ENCODE measurements at regions not wholly inside any gene's neighbourhood (a gene's known extent, or its start where the extent isn't known, plus 50 kb on each side); places are given as distances from the start of the nearest gene placed in this dataset.

DNA sequence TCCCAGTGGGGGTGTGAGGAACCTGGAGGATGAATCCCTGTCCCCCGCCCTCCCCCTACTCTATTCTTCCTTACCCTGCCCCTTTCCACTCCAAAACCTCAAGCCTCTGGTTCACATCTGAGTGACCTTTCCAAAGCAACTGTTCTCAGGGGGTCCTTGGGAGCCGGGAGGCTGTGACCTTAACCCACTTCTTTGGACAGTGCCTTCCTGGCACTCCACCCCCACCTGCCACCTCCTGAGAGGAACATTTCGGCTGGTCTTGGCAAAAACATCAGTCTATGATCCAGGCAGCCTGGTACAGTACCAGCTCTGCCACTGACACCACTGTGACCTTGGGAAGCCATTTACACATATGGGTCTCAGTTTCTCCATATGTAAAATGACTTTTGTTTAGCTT is 121.7 kb downstream of the MRPL14 start:
- no peaks in the 10 kb centered on the region for H3K9me3 ChIP-seq (ENCODE audit: low read length)
- intact Hi-C loops (cut with micrococcal nuclease; ENCODE audit: unreplicated experiment) (no loop called here), in situ Hi-C loops (cut with HindIII; ENCODE audit: extremely low pct_ligation_motif_present, low pct_unique_long_range_greater_than_20kb) (no loop called here)
- ATAC-seq, result no peak
- peaks cover 8 to 33% of the 10 kb centered on the region in 2 experiments; a peak in 4 of 5 replicates for H3K27me3 ChIP-seq (ENCODE audit: control insufficient read depth in 1 of 2, insufficient read depth in 2 of 2, low read length in 2 of 2)
- ChIA-PET CTCF (ENCODE audit: low intra/inter-chr PET ratio, low total read pairs) (interaction anchor here (1.1 kb wide), 1 partner anchor 69 kb away, joined by 4 read pairs; no protein-coding TSS in a partner anchor), POLR2A (no interaction called here)
- DNase-seq (ENCODE audit: low spot score), result no peak
- no peaks in the 10 kb centered on the region for H4K20me1 ChIP-seq (ENCODE audit: insufficient read depth, low read length)
- no peaks in the 10 kb centered on the region for H3K36me3 ChIP-seq (replicated peaks in 1 of 2; ENCODE audit: control insufficient read depth in 1 of 2, insufficient read depth in 2 of 2, low read length in 2 of 2)
- no TSS peak for BruUV-seq (replicated peaks)
- no peak for FAIRE-seq
- no peak overlapping the region for H3K9ac ChIP-seq (ENCODE audit: insufficient read depth, low read depth, low read length)
- H3K27ac ChIP-seq (ENCODE audit: extremely low read length, insufficient read depth, low read length), result no peak overlapping the region
- no peak overlapping the region for H3K4me3 ChIP-seq (replicated peaks in 1 of 3; ENCODE audit: insufficient read depth in 1 of 3, low read depth in 2 of 3, low read length in 3 of 3)
- WGBS (ENCODE audit: low lambda C conversion rate), result 37% methylated on average over 3 of the region's 3 CpGs
- TF ChIP-seq, protein P1, sequence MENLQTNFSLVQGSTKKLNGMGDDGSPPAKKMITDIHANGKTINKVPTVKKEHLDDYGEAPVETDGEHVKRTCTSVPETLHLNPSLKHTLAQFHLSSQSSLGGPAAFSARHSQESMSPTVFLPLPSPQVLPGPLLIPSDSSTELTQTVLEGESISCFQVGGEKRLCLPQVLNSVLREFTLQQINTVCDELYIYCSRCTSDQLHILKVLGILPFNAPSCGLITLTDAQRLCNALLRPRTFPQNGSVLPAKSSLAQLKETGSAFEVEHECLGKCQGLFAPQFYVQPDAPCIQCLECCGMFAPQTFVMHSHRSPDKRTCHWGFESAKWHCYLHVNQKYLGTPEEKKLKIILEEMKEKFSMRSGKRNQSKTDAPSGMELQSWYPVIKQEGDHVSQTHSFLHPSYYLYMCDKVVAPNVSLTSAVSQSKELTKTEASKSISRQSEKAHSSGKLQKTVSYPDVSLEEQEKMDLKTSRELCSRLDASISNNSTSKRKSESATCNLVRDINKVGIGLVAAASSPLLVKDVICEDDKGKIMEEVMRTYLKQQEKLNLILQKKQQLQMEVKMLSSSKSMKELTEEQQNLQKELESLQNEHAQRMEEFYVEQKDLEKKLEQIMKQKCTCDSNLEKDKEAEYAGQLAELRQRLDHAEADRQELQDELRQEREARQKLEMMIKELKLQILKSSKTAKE (CRISPR knock-in tag; IDR thresholded peaks at IDR 0.05; ENCODE audit: borderline replicate concordance), result no peak
- TF ChIP-seq, protein P2, sequence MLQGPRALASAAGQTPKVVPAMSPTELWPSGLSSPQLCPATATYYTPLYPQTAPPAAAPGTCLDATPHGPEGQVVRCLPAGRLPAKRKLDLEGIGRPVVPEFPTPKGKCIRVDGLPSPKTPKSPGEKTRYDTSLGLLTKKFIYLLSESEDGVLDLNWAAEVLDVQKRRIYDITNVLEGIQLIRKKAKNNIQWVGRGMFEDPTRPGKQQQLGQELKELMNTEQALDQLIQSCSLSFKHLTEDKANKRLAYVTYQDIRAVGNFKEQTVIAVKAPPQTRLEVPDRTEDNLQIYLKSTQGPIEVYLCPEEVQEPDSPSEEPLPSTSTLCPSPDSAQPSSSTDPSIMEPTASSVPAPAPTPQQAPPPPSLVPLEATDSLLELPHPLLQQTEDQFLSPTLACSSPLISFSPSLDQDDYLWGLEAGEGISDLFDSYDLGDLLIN (CRISPR knock-in tag; IDR thresholded peaks at IDR 0.05; ENCODE audit: borderline replicate concordance), result no peak
- TF ChIP-seq FOXA1 (IDR thresholded peaks at IDR 0.05), result no peak
- TF ChIP-seq FOXA1 (CRISPR knock-in tag; IDR thresholded peaks at IDR 0.05), result no peak
- no peak for TF ChIP-seq SYNCRIP (IDR thresholded peaks at IDR 0.05; ENCODE audit: insufficient read depth, low read depth, low read length)
- no peak for TF ChIP-seq ZNF432 (CRISPR knock-in tag; IDR thresholded peaks at IDR 0.05; ENCODE audit: borderline replicate concordance)
- TF ChIP-seq ZNF616 (CRISPR knock-in tag; IDR thresholded peaks at IDR 0.05; ENCODE audit: low read depth), result no peak
- no peak for TF ChIP-seq CBX2 (IDR thresholded peaks at IDR 0.05; ENCODE audit: low read depth, low read length)
- no peak for TF ChIP-seq CBX2 (CRISPR knock-in tag; IDR thresholded peaks at IDR 0.05; ENCODE audit: low read depth)
- TF ChIP-seq ZNF775 (CRISPR knock-in tag; IDR thresholded peaks at IDR 0.05; ENCODE audit: borderline replicate concordance), result no peak
- TF ChIP-seq U2AF1 (optimal IDR thresholded peaks at IDR 0.05; ENCODE audit: low read depth, low read length), result no peak
- no peak for TF ChIP-seq PHF8 (CRISPR knock-in tag; IDR thresholded peaks at IDR 0.05)
- H2AFZ ChIP-seq (ENCODE audit: low read length), result no peak overlapping the region
- no peak overlapping the region; the same call in 1 of the 2 replicates for H3K4me2 ChIP-seq (ENCODE audit: low read depth, low read length)
- peaks cover 68% of the 10 kb centered on the region for H3K4me1 ChIP-seq (ENCODE audit: insufficient read depth, low read length)
- no peaks in the 10 kb centered on the region for H3K79me2 ChIP-seq (ENCODE audit: insufficient read depth, low read length)
